Hepatocyte (in vitro differentiated cells): ENCODE measurements at regions not wholly inside any gene's neighbourhood (a gene's known extent, or its start where the extent isn't known, plus 50 kb on each side); places are given as distances from the start of the nearest gene placed in this dataset.

Experiments used
- EZH2phosphoT487 ChIP-seq: fragments of 200-600 bp; sonication (generic); IDR thresholded peaks from one replicate; pipeline ENCODE4 v1.6.1; 2018; ENCODE audit warnings: antibody characterized with exemption, mild to moderate bottlenecking, low read depth, moderate library complexity; ENCODE audit not compliant: unreplicated experiment, severe bottlenecking
- TF ChIP-seq, protein P1 (sequence below): fragments of 200-600 bp; sonication (generic); IDR thresholded peaks from 2 replicates; pipeline ENCODE4 v1.5.1; 2016; ENCODE audit warnings: antibody characterized with exemption, mild to moderate bottlenecking; ENCODE audit not compliant: poor library complexity

DNA sequence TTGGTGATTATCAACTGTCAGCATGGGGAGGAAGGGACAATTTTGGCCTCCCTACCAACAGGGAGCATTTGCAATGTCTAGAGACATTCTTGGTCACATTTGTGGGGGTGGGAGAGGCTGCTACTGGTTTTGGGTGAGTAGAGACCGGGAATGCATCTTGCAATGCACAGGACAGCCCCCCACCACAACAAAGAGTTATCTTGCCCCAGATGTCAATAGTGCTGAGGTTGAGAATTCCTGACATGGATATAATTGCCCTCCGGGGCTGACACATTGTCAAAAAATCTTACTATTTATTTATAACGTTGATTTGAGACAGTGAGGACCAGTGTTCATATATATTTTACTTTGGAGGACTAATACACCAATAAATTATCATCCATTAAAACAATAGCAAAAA lies 316.1 kb downstream of the PSAT1 start:
- TF ChIP-seq, protein P1, sequence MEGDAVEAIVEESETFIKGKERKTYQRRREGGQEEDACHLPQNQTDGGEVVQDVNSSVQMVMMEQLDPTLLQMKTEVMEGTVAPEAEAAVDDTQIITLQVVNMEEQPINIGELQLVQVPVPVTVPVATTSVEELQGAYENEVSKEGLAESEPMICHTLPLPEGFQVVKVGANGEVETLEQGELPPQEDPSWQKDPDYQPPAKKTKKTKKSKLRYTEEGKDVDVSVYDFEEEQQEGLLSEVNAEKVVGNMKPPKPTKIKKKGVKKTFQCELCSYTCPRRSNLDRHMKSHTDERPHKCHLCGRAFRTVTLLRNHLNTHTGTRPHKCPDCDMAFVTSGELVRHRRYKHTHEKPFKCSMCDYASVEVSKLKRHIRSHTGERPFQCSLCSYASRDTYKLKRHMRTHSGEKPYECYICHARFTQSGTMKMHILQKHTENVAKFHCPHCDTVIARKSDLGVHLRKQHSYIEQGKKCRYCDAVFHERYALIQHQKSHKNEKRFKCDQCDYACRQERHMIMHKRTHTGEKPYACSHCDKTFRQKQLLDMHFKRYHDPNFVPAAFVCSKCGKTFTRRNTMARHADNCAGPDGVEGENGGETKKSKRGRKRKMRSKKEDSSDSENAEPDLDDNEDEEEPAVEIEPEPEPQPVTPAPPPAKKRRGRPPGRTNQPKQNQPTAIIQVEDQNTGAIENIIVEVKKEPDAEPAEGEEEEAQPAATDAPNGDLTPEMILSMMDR: no peak
- no peak for TF ChIP-seq EZH2phosphoT487
